ENCODE measurements at regions not wholly inside any gene's neighbourhood (a gene's known extent, or its start where the extent isn't known, plus 50 kb on each side); places are given as distances from the start of the nearest gene placed in this dataset.

- TF ChIP-seq, protein P1, sequence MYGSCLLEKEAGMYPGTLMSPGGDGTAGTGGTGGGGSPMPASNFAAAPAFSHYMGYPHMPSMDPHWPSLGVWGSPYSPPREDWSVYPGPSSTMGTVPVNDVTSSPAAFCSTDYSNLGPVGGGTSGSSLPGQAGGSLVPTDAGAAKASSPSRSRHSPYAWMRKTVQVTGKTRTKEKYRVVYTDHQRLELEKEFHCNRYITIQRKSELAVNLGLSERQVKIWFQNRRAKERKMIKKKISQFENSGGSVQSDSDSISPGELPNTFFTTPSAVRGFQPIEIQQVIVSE (CRISPR knock-in tag; IDR thresholded peaks at IDR 0.05; ENCODE audit: borderline replicate concordance) = no peak
Measured at GRCh38 chr12:124379938-124380754, 85.3 kb downstream of the RFLNA start (continued).

GRCh38 chr12:124379379-124379937 is 84.6 kb downstream of the RFLNA start:
- DNase-seq (ENCODE audit: low spot score) (no peak), ATAC-seq (no peak)
- TF ChIP-seq, protein P2, sequence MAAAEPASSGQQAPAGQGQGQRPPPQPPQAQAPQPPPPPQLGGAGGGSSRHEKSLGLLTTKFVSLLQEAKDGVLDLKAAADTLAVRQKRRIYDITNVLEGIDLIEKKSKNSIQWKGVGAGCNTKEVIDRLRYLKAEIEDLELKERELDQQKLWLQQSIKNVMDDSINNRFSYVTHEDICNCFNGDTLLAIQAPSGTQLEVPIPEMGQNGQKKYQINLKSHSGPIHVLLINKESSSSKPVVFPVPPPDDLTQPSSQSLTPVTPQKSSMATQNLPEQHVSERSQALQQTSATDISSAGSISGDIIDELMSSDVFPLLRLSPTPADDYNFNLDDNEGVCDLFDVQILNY (CRISPR knock-in tag; IDR thresholded peaks at IDR 0.05) = no peak
- TF ChIP-seq SMAD4 (CRISPR knock-in tag; IDR thresholded peaks at IDR 0.05) (no peak), ZNF425 (CRISPR knock-in tag; conservative IDR thresholded peaks at IDR 0.05) (no peak), ZNF423 (CRISPR knock-in tag; IDR thresholded peaks at IDR 0.05) (no peak), ZNF121 (CRISPR knock-in tag; IDR thresholded peaks at IDR 0.05) (no peak), ZBTB43 (CRISPR knock-in tag; IDR thresholded peaks at IDR 0.05) (no peak), EMX1 (CRISPR knock-in tag; IDR thresholded peaks at IDR 0.05) (no peak), E2F4 (CRISPR knock-in tag; IDR thresholded peaks at IDR 0.05; ENCODE audit: borderline replicate concordance, low read depth) (no peak), HMGA2 (CRISPR knock-in tag; IDR thresholded peaks at IDR 0.05) (no peak)
- TF ChIP-seq, protein P1 (CRISPR knock-in tag; IDR thresholded peaks at IDR 0.05; ENCODE audit: borderline replicate concordance) = no peak
- CTCF ChIA-PET = interaction anchor here (1.2 to 2.4 kb wide), 2 partner anchors 9 to 20 kb away, joined by 3 to 5 read pairs; no protein-coding TSS in a partner anchor
- H3K27me3 Mint-ChIP-seq (ENCODE audit: low read depth) = no peaks in the 10 kb centered on the region
- H3K36me3 Mint-ChIP-seq = peaks cover 21% of the 10 kb centered on the region
- no peak overlapping the region for H3K4me3 Mint-ChIP-seq
- no peaks in the 10 kb centered on the region for H3K9me3 Mint-ChIP-seq
- POLR2A ChIA-PET = no interaction called here
- H3K27ac Mint-ChIP-seq = peak overlapping the region; percentile 53; the same call in 1 of the 2 replicates
- H3K4me1 Mint-ChIP-seq = no peaks in the 10 kb centered on the region; the same call in 1 of the 2 replicates

GRCh38 chr12:124378926-124379325 is 84.0 kb downstream of the RFLNA start:
- ATAC-seq = no peak
- ChIA-PET CTCF (interaction anchor here (1.2 to 2.4 kb wide), 2 partner anchors 10 to 21 kb away, joined by 3 to 5 read pairs; no protein-coding TSS in a partner anchor), POLR2A (no interaction called here)
- H3K4me3 Mint-ChIP-seq = no peak overlapping the region
- TF ChIP-seq SOX15 (CRISPR knock-in tag; IDR thresholded peaks at IDR 0.05) (no peak), SMAD4 (CRISPR knock-in tag; IDR thresholded peaks at IDR 0.05) (no peak)
- TF ChIP-seq, protein P3, sequence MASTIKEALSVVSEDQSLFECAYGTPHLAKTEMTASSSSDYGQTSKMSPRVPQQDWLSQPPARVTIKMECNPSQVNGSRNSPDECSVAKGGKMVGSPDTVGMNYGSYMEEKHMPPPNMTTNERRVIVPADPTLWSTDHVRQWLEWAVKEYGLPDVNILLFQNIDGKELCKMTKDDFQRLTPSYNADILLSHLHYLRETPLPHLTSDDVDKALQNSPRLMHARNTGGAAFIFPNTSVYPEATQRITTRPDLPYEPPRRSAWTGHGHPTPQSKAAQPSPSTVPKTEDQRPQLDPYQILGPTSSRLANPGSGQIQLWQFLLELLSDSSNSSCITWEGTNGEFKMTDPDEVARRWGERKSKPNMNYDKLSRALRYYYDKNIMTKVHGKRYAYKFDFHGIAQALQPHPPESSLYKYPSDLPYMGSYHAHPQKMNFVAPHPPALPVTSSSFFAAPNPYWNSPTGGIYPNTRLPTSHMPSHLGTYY (CRISPR knock-in tag; IDR thresholded peaks at IDR 0.05) = no peak
- H3K36me3 Mint-ChIP-seq = peaks cover 21% of the 10 kb centered on the region
- no peaks in the 10 kb centered on the region for H3K27me3 Mint-ChIP-seq (ENCODE audit: low read depth)
- DNase-seq (ENCODE audit: low spot score) = no peak
- H3K4me1 Mint-ChIP-seq = no peaks in the 10 kb centered on the region; the same call in 1 of the 2 replicates
- no peaks in the 10 kb centered on the region for H3K9me3 Mint-ChIP-seq
- no peak overlapping the region for H3K27ac Mint-ChIP-seq

Data from WTC11 (cell line).